Left cardiac atrium (tissue), 4 donors: ENCODE measurements at regions not wholly inside any gene's neighbourhood (a gene's known extent, or its start where the extent isn't known, plus 50 kb on each side); places are given as distances from the start of the nearest gene placed in this dataset.

Source experiments
- ATAC-seq, 2 donors: fragments of 200-7000 bp; cut with Tn5 transposase; one replicate each; pipeline ENCODE4 v1.9.1; 2020; ENCODE audit warnings: mild to moderate bottlenecking in 2 of 2, moderate library complexity in 2 of 2
- DNase-seq: peaks from one replicate; pipeline ENCODE4 v3.0.0-alpha.2; 2020
- intact Hi-C, 2 donors: fragments of 100-400 bp; cut with DNase I; formaldehyde crosslinking; loops; one replicate each; pipeline versions ENCODE4 v1.14.1 to v1.15.1; 2022 to 2023
- donor health status: DM: no; HTN: yes; CAD: no.
- donor health status: DM: no; HTN: yes; CAD: no; lungs with severe emphysema.
- donor health status: DM: yes; HTN: yes; CAD: no.
- donor health status: Dilated cardiomyopathy.

DNA sequence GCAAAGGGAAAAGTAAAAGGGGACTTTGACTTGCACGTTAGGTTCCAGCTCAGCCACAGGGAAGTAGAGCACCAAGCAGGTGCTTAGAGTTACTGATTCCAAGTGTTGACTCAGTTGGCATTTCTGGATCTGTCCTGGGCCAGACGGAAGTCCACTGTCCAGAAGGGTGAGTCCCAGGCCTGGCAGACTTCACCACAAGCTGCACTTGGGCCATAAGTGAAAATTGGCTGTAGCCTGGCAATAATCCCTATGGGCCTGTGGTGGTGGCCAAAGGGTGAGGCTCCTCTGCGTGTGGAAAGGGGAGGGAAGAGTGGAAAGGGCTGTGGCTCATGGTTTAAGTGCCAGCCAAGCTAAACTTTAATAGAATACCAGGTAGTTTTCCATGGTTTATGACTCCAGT is 121.5 kb downstream of the DTWD1 start:
- intact Hi-C loops: no loop called here
- DNase-seq (peak; percentile 27), ATAC-seq (peak; percentile 34 to 61)

DNA sequence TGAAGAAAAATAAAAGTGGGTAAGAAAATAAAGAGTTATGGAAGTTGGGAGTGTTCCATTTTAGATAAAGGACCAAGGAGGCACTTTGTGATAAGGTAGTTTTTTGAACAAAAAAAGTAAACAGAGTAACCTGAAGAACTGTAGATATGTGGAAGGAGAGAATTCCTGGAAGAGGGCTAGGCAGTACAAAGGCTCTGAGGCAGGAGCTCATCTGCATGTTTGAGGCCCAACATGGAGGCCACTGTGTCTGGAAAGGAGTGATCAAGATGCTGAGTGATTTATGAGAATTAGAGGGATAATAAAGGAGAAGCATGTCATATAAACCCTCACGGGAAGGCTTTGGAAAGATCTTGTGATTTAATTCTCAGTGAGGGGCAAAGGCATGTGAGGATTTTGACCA is 126.5 kb downstream of the DTWD1 start:
- intact Hi-C loops: no loop called here
- ATAC-seq: no peak
- DNase-seq: no peak

DNA sequence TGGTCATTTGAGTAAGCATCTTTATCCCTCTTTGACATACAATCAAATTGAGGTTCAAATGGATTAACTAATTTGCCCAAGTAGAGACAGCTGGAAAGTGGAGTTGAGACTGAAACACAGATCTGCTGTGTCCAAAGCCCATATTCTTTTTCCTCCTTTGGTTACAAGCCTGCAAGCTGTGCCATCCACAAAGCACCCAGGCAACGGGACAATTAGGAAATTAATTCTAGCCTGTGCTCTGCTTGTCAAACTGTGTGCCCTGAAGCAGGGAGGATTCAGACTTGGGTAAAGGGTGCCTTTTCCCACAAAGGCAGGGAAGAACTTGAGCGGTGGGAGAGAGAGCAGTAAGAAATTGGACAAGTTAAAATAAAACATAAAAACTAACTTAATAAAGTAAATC is 127.9 kb downstream of the DTWD1 start:
- ATAC-seq: no peak
- intact Hi-C loops: no loop called here
- DNase-seq: no peak

DNA sequence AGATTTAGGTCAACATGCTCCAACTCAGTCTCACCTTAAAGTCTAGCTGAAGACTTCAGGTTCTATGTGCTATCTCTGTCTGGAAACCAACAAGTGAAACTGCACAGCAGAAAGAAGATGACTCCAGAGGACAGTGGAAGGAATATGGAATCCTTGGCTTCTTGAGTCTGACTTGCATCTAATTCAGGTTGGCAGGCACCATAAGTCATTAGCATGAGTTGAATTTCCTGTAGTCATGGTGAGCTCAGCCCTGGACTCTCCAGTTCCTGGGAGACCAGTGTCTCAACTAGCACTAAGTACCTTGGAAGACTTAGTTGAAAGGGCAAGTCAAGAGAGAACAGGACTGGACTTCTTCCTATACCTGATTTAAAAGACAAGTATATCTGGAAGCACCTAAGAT is 129.7 kb downstream of the DTWD1 start:
- intact Hi-C loops: no loop called here
- no peak for ATAC-seq
- no peak for DNase-seq

DNA sequence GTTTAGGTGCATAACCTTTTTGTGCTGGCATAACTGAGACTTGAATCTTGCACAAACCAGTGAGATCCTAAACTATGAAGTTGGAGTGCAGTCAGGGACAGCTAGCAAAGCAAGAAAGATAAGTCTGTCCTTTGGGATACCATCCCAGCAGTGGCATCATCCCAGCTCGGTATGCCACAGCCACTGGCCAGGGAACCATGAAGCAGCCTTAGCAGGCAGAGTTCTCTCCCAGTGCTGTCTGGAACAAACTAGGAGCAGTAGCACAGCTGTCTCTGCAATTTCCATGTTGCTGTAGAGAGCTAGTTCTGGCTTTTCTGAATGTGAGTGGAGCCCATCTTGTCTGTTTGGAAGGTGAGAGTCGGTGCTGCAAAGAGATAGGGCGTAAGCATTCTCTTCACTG is 130.3 kb downstream of the DTWD1 start:
- intact Hi-C loops: no loop called here
- ATAC-seq: peak; percentile 66 to 80
- DNase-seq: peak; percentile 23

DNA sequence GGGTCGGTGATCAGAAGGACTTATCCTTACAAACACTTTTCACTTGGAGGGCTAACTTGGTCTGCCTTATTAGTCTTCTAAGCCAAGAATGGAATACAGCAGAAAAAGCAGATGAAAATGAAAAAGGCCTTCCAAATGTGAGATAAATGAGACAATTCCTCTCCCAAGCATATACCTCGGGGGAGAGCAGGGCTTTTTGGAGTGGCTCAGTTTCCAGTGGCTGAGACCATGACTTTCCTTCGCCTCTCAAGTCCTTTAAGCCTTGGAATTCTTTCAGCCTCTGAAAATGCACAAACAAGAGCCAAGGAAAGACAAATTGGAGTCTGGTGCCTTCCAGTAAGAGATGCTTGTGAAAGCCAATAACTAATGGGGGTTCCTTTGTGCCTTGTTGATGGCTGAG is 130.9 kb downstream of the DTWD1 start:
- intact Hi-C loops: no loop called here
- DNase-seq (no peak), ATAC-seq (peak in 1 of 2 donors; percentile 46)

DNA sequence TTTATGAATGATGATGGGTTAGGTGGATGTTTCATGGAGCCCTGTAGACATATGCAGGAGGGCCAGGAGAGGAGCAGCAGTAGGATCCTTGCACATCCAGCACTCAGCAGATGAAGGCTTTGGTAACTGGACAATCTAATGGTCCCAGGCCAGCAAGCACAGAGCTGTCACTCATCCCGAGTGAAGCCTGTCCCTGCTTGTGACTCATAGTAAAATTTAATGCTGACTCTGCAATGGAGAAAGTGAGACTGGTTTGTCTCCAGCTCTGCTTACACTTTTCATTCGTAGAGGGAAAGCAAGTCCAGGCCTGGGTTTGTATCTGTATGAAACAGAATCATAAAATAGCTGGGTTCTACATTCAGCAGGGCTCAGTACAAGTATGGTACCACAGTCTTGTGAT is 131.7 kb downstream of the DTWD1 start:
- DNase-seq: no peak
- intact Hi-C loops: no loop called here
- ATAC-seq: peak in 1 of 2 donors; percentile 21

DNA sequence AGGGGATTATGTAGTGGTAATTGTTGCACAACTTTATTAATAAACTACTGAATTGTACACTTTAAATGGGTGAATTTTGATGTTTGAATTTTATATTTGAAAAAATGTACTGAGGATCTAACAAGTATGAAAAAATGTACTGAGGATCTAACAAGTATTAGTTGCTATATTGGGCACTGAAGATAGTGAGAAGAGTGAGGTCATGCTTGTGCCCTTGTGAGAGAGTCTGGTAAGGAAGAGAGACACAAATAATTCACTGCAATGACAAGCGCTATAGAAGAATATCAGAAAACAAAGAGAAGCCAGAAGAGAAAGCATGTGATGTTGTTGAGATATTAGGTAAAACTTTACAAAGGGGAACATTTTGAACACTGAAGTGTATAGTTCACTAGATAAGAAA is 137.6 kb downstream of the DTWD1 start:
- DNase-seq (no peak), ATAC-seq (peak in 1 of 2 donors; percentile 63)
- intact Hi-C loops: no loop called here

DNA sequence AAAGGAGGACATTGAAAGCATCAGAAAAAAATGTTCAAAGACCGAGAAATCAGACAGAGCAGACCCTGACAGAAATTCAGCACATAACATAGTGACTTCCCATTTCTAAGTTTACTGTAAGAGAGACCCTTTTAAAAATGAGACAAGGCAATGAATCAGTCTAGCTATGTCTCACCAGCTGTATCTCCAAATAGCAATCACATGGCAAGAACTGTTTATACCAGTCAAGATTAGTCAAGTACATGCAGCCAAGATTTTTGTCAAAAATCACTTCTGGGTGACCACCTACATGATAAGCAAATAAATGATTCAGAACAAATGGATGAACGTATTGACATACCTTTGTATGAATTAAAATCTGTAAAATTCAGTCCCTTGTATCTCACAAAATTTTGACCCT is 138.0 kb downstream of the DTWD1 start:
- intact Hi-C loops: no loop called here
- ATAC-seq (no peak), DNase-seq (no peak)

DNA sequence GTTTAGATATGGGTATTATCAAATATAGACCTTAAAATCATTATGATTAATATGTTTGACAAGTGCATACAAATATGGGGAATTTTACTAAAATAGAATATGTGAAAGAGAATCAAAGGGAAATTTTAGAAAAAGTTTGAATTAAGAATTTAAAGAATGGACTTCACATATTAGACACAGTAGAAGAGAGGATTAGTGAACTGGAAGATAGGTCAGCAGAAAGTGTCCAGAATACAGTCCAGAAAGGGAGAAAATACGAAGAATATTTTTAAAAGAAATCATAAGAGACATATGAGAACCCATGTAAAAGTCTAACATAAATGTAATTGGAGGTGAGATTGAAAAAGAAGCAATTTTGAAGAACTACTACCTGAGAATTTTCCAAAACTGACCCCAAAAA is 139.9 kb downstream of the DTWD1 start:
- DNase-seq: no peak
- intact Hi-C loops: no loop called here
- no peak for ATAC-seq

DNA sequence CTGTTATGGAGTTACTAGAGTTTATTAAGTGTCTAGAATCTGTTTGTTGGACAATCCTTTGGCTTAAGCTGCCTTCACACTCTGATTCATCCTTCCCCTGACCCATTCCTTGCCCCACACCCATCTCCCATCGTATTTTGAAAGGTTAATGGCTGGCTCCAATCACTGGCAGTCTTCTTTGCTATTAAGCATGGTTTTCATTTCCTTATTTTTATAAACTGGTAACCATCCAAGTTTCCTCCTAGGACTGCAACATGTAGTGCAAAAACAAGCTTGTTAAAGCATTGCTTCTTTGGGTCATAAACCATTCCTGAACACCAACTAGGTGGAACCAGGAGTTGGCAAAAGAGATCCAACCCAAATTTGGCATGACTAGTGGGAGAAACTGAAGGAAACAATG is 148.4 kb downstream of the DTWD1 start:
- no peak for DNase-seq
- intact Hi-C loops: no loop called here
- ATAC-seq: no peak

DNA sequence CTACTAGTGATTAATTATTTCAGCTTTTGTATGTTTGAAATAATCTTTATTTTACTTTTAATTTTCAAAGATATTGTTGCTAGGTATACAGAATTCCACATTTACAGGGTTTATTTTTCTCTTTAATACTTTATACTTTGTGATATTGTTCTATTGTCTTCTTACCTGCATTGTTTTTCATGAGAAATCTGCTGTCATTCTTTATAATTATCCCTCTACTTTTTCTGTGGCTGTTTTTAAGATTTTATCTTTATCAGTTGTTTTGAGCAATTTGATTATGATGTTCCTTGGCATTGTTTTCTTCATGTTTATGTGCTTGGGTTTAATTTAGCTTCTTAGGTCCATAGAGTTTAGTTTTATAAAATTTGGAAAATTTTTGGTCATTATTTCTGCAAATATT is 168.6 kb downstream of the DTWD1 start:
- DNase-seq (no peak), ATAC-seq (no peak)

DNA sequence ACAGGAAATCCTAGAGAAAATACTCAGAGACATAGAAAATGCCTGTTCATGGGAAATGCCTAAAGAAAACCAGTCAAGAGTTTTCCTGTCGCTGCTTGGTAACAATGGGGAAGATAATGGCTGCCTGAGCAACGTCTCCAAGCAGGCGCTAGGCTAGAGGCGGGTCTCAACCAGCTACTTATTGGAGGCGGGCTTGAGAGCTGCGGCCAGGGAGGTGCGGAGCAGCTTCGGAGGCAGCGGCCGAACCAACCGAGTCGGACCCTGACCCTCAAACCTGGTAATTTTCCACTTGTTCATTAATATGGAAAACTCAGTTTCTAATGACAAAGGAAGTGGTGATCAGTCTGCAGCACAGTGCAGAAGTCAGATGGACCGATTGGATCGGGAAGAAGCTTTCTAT is 173.1 kb downstream of the DTWD1 start:
- intact Hi-C loops: no loop called here
- DNase-seq (no peak), ATAC-seq (no peak)

More for the DNA sequence above, 168.6 kb downstream of the DTWD1 start:
- intact Hi-C loops: no loop called here

DNA sequence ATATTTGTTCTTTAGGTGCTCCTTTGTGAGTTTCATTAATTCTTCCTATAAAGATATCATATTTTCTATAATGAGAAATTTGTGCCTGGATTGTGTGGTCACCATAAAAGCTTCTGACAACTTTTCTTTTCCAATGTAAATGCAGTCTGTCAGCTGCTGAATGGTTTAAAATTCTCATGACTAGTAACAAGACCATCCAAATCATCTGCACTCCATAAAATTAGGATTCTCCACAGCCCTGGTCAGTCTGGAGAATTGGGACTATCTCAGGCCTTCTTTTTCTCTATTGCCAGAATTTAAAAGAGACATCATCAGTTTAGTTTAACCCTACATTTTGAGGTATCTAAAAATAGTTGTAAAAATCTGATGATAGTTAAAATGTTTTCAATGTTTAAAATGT is 180.9 kb downstream of the DTWD1 start:
- intact Hi-C loops: no loop called here
- DNase-seq (no peak), ATAC-seq (no peak)
